HG03378 (cell line): ENCODE measurements at regions not wholly inside any gene's neighbourhood (a gene's known extent, or its start where the extent isn't known, plus 50 kb on each side); places are given as distances from the start of the nearest gene placed in this dataset.

Experiments
- ATAC-seq: cut with Tn5 transposase; IDR thresholded peaks from one replicate; pipeline ENCODE4 v1.9.1; 2021; ENCODE audit warnings: mild to moderate bottlenecking, moderate library complexity; ENCODE audit not compliant: unreplicated experiment

- ATAC-seq, result no peak
Measured at GRCh38 chr13:76715075-76715474, 171.1 kb downstream of the KCTD12 start.

DNA sequence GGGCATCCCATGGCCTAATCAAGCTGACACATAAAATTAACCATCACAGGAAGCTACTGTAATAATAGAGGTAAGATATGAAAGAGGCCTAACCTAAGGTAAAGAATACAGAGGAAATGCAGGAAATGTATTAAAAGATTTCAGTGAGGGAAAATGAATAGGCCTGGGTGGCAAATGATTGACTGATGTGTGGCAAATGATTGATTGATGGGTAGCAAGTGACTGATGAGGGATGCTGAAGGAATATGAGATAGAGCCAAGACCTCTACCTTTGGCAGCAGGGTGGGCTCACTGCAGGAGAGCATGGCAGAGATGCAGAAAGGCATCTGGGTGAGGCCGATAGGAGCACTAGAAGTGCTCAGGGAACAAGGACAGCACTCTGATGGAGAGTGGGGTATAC, 172.9 kb downstream of the KCTD12 start:
- no peak for ATAC-seq

GRCh38 chr13:76711550-76712182, 174.5 kb downstream of the KCTD12 start:
- ATAC-seq, result no peak

DNA sequence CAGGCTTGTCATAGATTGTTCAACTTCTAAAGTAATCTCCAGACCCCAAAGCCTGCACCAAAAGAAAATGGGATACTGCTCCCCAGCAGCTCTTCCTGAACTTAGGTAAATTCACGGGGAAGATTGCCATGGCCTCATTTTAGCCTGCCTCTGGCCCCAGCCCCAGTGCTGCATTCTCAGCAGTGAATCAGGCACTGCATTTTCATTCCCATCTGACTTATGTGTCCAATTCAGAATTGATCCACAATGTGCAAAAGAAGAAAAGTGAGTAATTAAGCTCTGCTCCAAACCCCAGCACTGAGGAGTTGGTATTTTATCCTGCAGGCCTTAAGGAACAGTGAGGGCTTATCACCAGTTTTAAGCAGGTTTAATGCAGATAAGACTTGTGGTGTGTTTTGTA, 176.4 kb downstream of the KCTD12 start:
- ATAC-seq, result no peak

DNA sequence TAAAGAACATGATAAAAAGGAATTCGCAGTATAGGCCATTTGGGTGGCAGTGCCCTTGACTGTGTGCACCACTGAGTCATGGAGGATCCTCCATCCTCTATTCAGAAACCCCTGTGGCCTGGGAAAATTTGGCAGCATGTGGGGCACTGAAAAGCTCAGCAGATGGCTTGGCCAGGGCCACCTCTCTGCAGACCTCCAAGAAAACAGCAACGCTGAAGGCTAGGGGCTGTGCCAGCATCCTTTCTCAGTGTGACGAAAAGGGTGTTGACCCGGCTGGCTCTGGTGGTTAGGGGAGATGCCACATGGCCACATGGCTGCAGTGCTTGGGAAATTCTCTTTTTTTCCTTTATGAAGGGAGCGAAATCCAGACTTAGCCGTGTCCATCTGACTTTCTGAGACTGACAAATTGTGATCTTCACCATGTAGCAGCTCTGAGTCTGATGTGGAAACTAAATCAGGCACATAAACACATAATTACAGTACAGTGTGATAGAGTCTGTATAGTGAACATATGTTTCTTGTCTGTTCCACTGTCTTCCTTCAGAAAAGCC, 178.0 kb downstream of the KCTD12 start:
- no peak for ATAC-seq

DNA sequence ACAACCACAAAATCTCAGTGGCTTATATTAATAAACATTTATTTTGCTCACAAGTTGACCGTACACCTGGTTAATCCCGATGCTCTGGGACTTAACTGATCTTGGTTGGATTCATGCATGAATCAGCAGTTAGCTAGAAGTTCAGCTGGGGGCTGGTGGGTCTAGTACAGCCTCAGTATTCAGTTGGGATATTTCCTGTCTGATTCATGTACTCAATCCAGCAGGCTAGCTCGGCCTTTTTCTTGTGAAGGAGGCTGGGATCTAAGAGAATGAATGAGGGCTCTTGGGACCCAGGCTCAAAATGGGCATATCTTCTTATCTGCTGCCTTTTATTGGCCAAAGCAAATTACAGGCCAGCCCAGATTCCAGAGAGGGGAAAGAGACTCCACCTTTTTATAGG, 178.8 kb downstream of the KCTD12 start:
- no peak for ATAC-seq

GRCh38 chr13:76703621-76704288, 182.4 kb downstream of the KCTD12 start:
- ATAC-seq, result no peak

GRCh38 chr13:76703216-76703615, 183.0 kb downstream of the KCTD12 start:
- ATAC-seq, result no peak

DNA sequence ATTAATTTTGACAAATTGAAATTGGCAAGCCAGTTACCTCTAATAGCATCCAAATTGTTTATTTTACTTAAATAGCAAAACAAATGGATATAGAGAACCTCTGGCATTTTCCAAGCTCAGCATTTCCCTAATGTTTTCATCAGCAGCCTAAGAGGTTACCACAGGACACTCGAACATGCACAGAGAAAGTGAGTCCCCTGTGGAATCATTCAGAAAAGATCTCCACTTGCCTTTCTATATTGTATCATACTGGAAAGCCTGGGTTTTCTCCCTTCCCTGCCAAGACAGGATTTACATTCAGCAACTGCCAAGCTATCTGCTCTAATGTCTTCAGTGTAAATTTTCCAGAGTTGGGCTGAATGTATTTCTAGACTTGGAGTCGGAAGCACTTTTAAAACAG, 188.9 kb downstream of the KCTD12 start:
- no peak for ATAC-seq

- no peak for ATAC-seq
Measured at GRCh38 chr13:76696370-76696769, 189.8 kb downstream of the KCTD12 start.

DNA sequence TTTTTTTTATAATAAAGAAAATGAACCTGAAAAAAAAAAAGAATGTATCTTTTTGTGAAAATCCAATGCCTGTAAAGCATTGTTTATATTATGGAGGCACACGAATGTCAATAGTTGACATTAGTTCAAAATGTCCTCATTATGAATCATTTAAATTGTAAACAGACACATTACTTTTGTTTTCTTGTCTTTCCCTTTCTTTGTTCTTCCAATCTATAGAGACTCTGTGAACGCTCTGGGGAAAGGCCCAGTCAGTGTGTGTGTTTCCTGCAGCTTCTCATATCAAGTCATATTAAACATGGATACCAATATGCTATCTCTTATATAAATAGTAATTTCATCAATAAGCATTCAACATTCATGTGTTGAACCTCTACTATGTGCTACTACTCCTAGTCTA, 193.1 kb downstream of the KCTD12 start:
- ATAC-seq, result no peak

- ATAC-seq, result no peak
Measured at GRCh38 chr13:76692346-76692745, 193.9 kb downstream of the KCTD12 start.

DNA sequence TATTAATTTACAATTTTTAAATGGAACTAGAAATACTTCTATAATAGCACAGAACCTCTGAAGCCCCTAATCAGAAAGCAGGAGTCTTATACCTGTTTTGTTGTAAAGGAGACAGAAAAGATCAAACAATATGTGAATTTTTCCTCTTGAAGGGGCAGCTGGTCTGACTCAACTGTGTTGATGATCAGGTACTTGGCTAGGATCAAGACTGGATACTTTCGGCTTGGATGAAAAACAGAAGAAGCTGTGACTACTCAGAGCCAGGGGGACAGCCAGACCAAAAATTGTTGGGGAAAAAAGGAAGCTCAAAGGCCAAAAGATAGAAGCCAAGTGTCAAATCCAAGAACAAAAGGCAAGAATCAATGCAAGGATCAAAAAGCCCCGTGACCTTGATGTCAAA, 195.6 kb downstream of the KCTD12 start:
- no peak for ATAC-seq

DNA sequence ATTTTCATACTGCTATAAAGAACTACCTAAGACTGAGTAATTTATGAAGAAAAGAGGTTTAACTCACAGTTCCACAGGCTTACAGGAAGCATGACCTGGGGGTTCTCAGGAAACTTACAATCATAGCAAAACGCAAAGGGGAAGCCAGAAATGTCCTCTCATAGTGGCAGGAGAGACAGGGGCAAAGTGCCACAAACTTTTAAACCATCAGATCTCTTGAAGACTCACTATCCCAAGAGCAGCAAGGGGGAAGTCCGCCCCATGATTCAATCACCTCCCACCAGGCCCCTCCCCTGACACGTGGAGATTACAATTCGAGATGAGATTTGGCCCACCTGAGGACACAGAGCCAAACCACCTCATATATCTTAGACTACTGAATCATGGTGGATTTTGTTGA, 198.7 kb downstream of the KCTD12 start:
- no peak for ATAC-seq

DNA sequence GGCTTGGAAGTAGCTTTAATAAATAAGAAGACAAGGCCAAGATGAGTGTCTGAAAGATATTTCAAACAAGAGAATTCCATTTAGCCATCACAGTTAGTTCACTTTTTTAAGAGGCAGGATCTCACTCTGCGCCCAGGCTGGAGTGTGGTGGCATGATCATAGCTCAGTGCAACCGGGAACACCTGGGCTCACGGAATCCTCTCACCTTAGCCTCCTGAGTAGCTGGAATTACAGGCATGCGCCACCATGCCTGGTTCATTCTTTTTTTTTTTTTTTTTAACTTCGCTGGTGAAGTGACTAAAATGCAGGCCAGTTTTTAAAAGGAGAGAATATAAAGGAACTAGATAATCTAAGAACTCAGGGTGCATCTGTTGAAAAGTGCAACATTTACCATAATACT, 200.3 kb downstream of the KCTD12 start:
- ATAC-seq, result no peak

GRCh38 chr13:76684336-76684735, 201.9 kb downstream of the KCTD12 start:
- no peak for ATAC-seq

- ATAC-seq, result no peak
Measured at GRCh38 chr13:76683854-76684253, 202.4 kb downstream of the KCTD12 start.

DNA sequence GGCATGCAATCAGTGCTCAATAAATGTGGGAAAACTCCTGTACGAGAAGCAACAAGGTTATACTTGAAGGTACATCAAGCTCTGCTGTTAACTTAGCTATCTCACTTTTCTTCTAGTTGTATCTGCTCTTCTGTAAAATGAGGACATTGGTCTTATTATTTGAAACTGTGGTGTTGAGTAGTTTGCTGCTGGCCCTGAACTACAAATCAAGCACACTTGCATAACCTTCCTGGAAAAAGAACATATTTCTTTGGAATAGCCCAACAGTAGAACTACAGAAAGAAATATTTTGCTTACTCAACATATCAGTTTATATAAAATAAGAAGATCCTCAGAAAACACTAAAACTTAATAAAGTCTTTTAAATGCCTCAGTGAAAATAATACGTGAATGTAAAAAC, 203.0 kb downstream of the KCTD12 start:
- ATAC-seq, result no peak

DNA sequence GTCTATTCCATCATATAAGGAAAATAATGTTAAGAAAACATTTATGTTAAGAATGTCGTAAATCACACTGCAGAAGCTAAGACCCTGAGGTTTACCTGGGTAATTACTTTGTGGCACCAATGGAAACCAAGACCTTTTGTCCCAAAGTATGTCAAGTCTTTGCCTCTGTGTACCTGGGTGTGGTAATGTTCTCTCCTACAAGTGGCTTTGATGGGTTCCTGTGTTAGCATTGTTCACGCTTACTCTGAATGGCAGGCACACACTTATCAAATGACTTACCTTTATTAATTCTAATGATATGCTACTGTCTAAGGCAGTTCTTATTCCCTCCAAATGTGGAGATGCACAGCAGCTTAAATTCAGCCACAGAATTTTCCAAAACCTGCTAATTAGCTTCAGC, 206.1 kb downstream of the KCTD12 start:
- ATAC-seq, result no peak

DNA sequence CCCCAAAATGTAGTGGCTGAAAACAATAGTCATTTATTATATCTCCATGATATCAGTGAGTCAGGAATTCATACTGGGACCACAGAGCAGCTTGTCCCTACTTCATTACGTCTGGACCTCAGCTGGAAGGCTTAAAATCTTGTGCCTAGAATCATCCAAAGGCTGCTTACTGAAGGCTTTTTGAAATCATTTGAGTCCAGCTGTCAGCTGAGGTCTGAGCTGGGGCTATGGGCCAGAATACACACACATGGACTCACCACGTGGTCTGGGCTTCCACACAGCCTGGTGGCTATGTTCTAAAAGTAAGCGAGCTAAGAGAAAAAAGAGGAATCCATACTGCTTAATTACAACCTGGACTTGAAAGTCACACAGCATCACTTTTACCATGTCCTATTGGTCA, 209.2 kb downstream of the KCTD12 start:
- ATAC-seq, result no peak

DNA sequence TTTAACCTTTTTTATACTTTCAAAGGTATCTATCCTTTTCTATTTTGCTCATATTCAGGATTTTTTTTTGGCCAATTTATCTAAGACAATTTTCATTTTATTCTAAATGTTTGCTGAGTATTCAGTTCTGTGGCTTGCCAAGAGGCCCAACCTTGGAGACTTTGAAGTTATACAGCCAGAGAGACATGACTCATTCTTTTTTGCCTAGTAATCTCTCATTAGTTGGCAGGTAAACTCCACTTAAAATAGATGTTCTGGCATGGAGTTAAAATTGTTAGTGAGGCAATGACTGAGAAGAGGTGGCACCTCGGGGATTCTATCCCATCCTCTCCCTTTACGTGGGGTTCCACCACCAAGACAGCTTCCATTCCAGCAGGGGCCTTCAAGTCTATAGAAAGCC, 213.8 kb downstream of the KCTD12 start:
- ATAC-seq, result no peak

- ATAC-seq, result no peak
Measured at GRCh38 chr13:76668716-76669115, 217.5 kb downstream of the KCTD12 start.

DNA sequence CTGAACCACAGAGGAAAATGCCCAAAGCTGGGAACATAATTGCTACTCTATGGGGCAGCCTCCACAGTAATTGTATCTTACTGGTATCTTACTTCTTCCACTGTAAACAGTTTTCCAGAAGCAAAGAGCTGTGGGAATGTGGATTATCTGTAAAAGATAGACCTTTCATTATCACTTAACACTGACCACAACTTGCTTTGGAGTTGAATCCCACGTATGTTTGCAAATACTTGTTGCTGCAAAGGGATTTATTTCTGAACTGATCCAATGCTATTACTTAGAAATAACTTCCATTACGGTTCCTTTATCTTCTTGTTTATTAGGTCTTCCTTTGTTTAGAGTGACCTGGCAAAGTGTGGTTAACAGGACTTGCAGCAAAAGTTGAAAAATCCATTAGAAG, 218.1 kb downstream of the KCTD12 start:
- no peak for ATAC-seq
